Activated T-helper 17 cell treated with anti-CD3 and anti-CD28 coated beads, Interleukin-2, amount 50 U/mL, for 72 hours (primary cell): ENCODE measurements at regions not wholly inside any gene's neighbourhood (a gene's known extent, or its start where the extent isn't known, plus 50 kb on each side); places are given as distances from the start of the nearest gene placed in this dataset.
"Not testable (repeated sequence)": the region's sequence is repeated elsewhere in the genome, so short reads cannot be mapped to it uniquely, and the experiment has no call there.

Experiments
- ATAC-seq: fragments of 150-1000 bp; cut with Tn5 transposase; replicated peaks from 2 replicates; pipeline ENCODE4 v1.10.0; 2021; ENCODE audit warnings: mild to moderate bottlenecking, moderate library complexity
- H3K27ac Mint-ChIP-seq: one replicate; pipeline ENCODE4 v1.8.0; 2022; ENCODE audit warnings: mixed read lengths
- H3K27me3 Mint-ChIP-seq: one replicate; pipeline ENCODE4 v1.8.0; 2022; ENCODE audit warnings: mixed read lengths
- H3K36me3 Mint-ChIP-seq: one replicate; pipeline ENCODE4 v1.8.0; 2022; ENCODE audit warnings: low read depth, mild to moderate bottlenecking, mixed read lengths
- H3K4me1 Mint-ChIP-seq: one replicate; pipeline ENCODE4 v1.8.0; 2022; ENCODE audit warnings: mixed read lengths
- H3K4me3 Mint-ChIP-seq: one replicate; pipeline ENCODE4 v1.8.0; 2022; ENCODE audit warnings: mild to moderate bottlenecking, mixed read lengths
- H3K9me3 Mint-ChIP-seq: one replicate; pipeline ENCODE4 v1.8.0; 2022; ENCODE audit warnings: mixed read lengths

- H3K4me1 Mint-ChIP-seq, H3K4me3 Mint-ChIP-seq, H3K36me3 Mint-ChIP-seq, H3K27me3 Mint-ChIP-seq, ATAC-seq, H3K27ac Mint-ChIP-seq, H3K9me3 Mint-ChIP-seq: not testable (repeated sequence)
Measured at GRCh38 chr9:40592406-40592805, 536.1 kb downstream of the FOXD4L6 start.

GRCh38 chr9:40591915-40592314 lies 536.6 kb downstream of the FOXD4L6 start:
- not testable (repeated sequence) for H3K27ac Mint-ChIP-seq, H3K4me1 Mint-ChIP-seq, H3K4me3 Mint-ChIP-seq, H3K9me3 Mint-ChIP-seq, H3K36me3 Mint-ChIP-seq, ATAC-seq, H3K27me3 Mint-ChIP-seq

- not testable (repeated sequence) for H3K27me3 Mint-ChIP-seq, H3K27ac Mint-ChIP-seq, H3K4me1 Mint-ChIP-seq, H3K36me3 Mint-ChIP-seq, ATAC-seq, H3K4me3 Mint-ChIP-seq, H3K9me3 Mint-ChIP-seq
Measured at GRCh38 chr9:40587475-40588195, 540.8 kb downstream of the FOXD4L6 start.

- not testable (repeated sequence) for H3K9me3 Mint-ChIP-seq, H3K4me3 Mint-ChIP-seq, H3K4me1 Mint-ChIP-seq, H3K27me3 Mint-ChIP-seq, ATAC-seq, H3K27ac Mint-ChIP-seq, H3K36me3 Mint-ChIP-seq
Measured at GRCh38 chr9:40584039-40584438, 544.4 kb downstream of the FOXD4L6 start.

GRCh38 chr9:40583230-40583629 lies 545.3 kb downstream of the FOXD4L6 start:
- H3K27ac Mint-ChIP-seq, H3K36me3 Mint-ChIP-seq, ATAC-seq, H3K27me3 Mint-ChIP-seq, H3K9me3 Mint-ChIP-seq, H3K4me1 Mint-ChIP-seq: not testable (repeated sequence)
- peak overlapping the region; percentile 52 for H3K4me3 Mint-ChIP-seq

GRCh38 chr9:40578908-40579307 lies 549.6 kb downstream of the FOXD4L6 start:
- not testable (repeated sequence) for ATAC-seq, H3K27ac Mint-ChIP-seq, H3K4me3 Mint-ChIP-seq, H3K36me3 Mint-ChIP-seq, H3K27me3 Mint-ChIP-seq, H3K4me1 Mint-ChIP-seq, H3K9me3 Mint-ChIP-seq
